ENCODE measurements at regions not wholly inside any gene's neighbourhood (a gene's known extent, or its start where the extent isn't known, plus 50 kb on each side); places are given as distances from the start of the nearest gene placed in this dataset.

DNA sequence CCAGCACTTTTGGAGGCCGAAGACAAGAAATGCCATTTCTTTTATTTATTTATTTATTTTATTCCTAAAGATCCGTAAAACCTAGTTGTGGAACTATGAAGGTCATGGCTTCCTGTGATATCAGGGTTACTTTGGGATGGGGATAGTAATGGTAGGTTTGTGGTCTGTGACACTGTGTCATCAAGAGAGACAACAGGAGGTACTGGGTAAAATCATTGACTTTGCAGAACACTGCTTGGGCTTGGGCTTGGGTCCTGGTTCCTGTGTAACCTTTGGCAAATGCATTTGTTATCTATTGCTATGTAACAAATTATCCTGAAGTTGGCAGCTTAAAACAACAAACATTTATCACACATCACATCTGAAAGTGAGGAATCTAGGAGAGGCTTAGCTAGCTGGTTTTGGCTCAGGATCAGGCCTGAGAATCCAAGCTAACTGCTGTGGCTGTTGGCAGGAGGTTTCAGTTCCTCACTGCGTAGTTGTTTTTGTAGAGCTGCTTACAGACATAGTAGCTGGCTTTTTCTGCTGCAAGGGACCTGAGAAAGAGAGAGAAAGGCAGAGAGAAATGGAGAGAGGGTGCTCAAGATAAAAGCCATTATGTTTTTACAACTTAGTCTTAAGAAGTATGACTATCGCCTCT lies 576.4 kb upstream of the SLIT2 start:
- peak overlapping the region; percentile 47 for H3K27ac Mint-ChIP-seq
- H3K27me3 Mint-ChIP-seq (ENCODE audit: low read depth), result no peaks in the 10 kb centered on the region
- no peak for TF ChIP-seq CTCF (IDR thresholded peaks at IDR 0.05; ENCODE audit: unreplicated experiment)
- no peak overlapping the region for H3K4me3 Mint-ChIP-seq
- H3K9me3 Mint-ChIP-seq, result peaks cover 24% of the 10 kb centered on the region
- DNase-seq (ENCODE audit: low spot score in 2 of 2, unreplicated experiment in 2 of 2), result no peak
- peaks cover 7% of the 10 kb centered on the region for H3K36me3 Mint-ChIP-seq
- peaks cover 6% of the 10 kb centered on the region for H3K4me1 Mint-ChIP-seq

- Mint-ChIP-seq H3K9me3 (peaks cover 4% of the 10 kb centered on the region), H3K27ac (no peak overlapping the region), H3K36me3 (no peaks in the 10 kb centered on the region), H3K27me3 (ENCODE audit: low read depth) (no peaks in the 10 kb centered on the region), H3K4me1 (peaks cover 12% of the 10 kb centered on the region), H3K4me3 (no peak overlapping the region)
- no peak for DNase-seq (ENCODE audit: low spot score in 2 of 2, unreplicated experiment in 2 of 2)
- no peak for TF ChIP-seq CTCF (IDR thresholded peaks at IDR 0.05; ENCODE audit: unreplicated experiment)
Measured at GRCh38 chr4:19659101-19659500, 592.6 kb upstream of the SLIT2 start.

DNA sequence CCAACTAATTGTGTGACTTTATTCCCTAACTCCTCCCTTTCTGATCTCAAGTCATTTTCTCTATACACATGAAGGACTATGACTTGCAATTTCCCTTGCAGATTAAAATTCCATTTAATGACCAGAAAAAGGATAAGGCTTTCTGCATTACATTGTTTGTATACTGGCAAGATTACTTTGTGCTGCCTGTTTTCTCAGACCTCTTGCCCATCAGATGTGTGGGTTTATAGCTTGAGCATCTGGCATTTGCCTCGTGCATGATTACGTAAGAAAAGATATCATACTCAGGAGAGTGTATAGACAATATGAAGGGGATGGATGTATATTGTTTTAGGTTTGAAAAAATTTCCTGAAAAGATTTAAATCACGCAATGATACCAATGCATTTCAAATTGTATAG lies 593.8 kb upstream of the SLIT2 start:
- DNase-seq (ENCODE audit: low spot score in 2 of 2, unreplicated experiment in 2 of 2), result no peak

GRCh38 chr4:19655666-19656065 lies 596.0 kb upstream of the SLIT2 start:
- no peak overlapping the region for H3K4me3 Mint-ChIP-seq
- no peak for TF ChIP-seq CTCF (IDR thresholded peaks at IDR 0.05; ENCODE audit: unreplicated experiment)
- H3K27ac Mint-ChIP-seq, result no peak overlapping the region
- H3K27me3 Mint-ChIP-seq (ENCODE audit: low read depth), result no peaks in the 10 kb centered on the region
- peaks cover 18% of the 10 kb centered on the region for H3K4me1 Mint-ChIP-seq
- no peak for DNase-seq (ENCODE audit: low spot score in 2 of 2, unreplicated experiment in 2 of 2)
- H3K9me3 Mint-ChIP-seq, result peaks cover 4% of the 10 kb centered on the region
- no peaks in the 10 kb centered on the region for H3K36me3 Mint-ChIP-seq

More for the DNA sequence above, 593.8 kb upstream of the SLIT2 start:
- H3K36me3 Mint-ChIP-seq, result no peaks in the 10 kb centered on the region
- no peak overlapping the region for H3K4me3 Mint-ChIP-seq
- H3K4me1 Mint-ChIP-seq, result peaks cover 12% of the 10 kb centered on the region
- H3K9me3 Mint-ChIP-seq, result peaks cover 4% of the 10 kb centered on the region
- no peak for TF ChIP-seq CTCF (IDR thresholded peaks at IDR 0.05; ENCODE audit: unreplicated experiment)
- H3K27ac Mint-ChIP-seq, result no peak overlapping the region
- H3K27me3 Mint-ChIP-seq (ENCODE audit: low read depth), result no peaks in the 10 kb centered on the region

- no peak overlapping the region for H3K4me3 Mint-ChIP-seq
- DNase-seq (ENCODE audit: low spot score in 2 of 2, unreplicated experiment in 2 of 2), result no peak
- H3K36me3 Mint-ChIP-seq, result no peaks in the 10 kb centered on the region
- H3K9me3 Mint-ChIP-seq, result peaks cover 18% of the 10 kb centered on the region
- H3K27ac Mint-ChIP-seq, result peak overlapping the region; percentile 37
- no peak for TF ChIP-seq CTCF (IDR thresholded peaks at IDR 0.05; ENCODE audit: unreplicated experiment)
- H3K27me3 Mint-ChIP-seq (ENCODE audit: low read depth), result no peaks in the 10 kb centered on the region
- H3K4me1 Mint-ChIP-seq, result peaks cover 10% of the 10 kb centered on the region
Measured at GRCh38 chr4:19650903-19651864, 600.5 kb upstream of the SLIT2 start.
